ENCODE measurements at regions not wholly inside any gene's neighbourhood (a gene's known extent, or its start where the extent isn't known, plus 50 kb on each side); places are given as distances from the start of the nearest gene placed in this dataset.

- TF ChIP-seq USF2 (IDR thresholded peaks at IDR 0.05; ENCODE audit: low read length) (no peak), CHD2 (IDR thresholded peaks at IDR 0.05; ENCODE audit: low read length) (no peak), ATF2 (IDR thresholded peaks at IDR 0.05; ENCODE audit: low read length) (no peak), TCF12 (IDR thresholded peaks at IDR 0.05; ENCODE audit: low read depth, low read length) (no peak), SUZ12 (IDR thresholded peaks at IDR 0.05; ENCODE audit: low read length) (no peak), CREB1 (IDR thresholded peaks at IDR 0.05) (no peak)
These were observed 67.9 kb upstream of the CDH4 start (continued) for GRCh38 chr20:61184194-61184593.

Measured in H1 (cell line).